WTC11 (cell line): ENCODE measurements at regions not wholly inside any gene's neighbourhood (a gene's known extent, or its start where the extent isn't known, plus 50 kb on each side); places are given as distances from the start of the nearest gene placed in this dataset.

ENCODE experiments used
- FOXP1 ChIP-seq: sonication (generic); formaldehyde crosslinking; IDR thresholded peaks from 2 replicates; pipeline ENCODE4 v1.8.0; 2022; ENCODE audit warnings: missing genetic modification reagents, mild to moderate bottlenecking, moderate library complexity, borderline replicate concordance
- RELA ChIP-seq: sonication (generic); formaldehyde crosslinking; IDR thresholded peaks from 2 replicates; pipeline ENCODE4 v1.8.1; 2022; ENCODE audit warnings: missing genetic modification reagents, mild to moderate bottlenecking, borderline replicate concordance
- ZNF512 ChIP-seq: sonication (generic); formaldehyde crosslinking; IDR thresholded peaks from 2 replicates; pipeline ENCODE4 v1.8.1; 2022; ENCODE audit warnings: missing genetic modification reagents, borderline replicate concordance
- TF ChIP-seq, protein P1 (sequence below): fragments of 200-600 bp; IDR thresholded peaks from 2 replicates; pipeline ENCODE4 v1.8.0; 2022; ENCODE audit warnings: antibody characterized with exemption
- TF ChIP-seq, protein P2 (sequence below): sonication (generic); formaldehyde crosslinking; IDR thresholded peaks from 2 replicates; pipeline ENCODE4 v1.8.0; 2022; ENCODE audit warnings: mild to moderate bottlenecking, missing genetic modification reagents
- TF ChIP-seq, protein P3 (sequence below): sonication (generic); formaldehyde crosslinking; IDR thresholded peaks from 2 replicates; pipeline ENCODE4 v1.8.0; 2023; ENCODE audit warnings: mild to moderate bottlenecking, missing genetic modification reagents

- TF ChIP-seq ZNF512 (CRISPR knock-in tag) (no peak), RELA (CRISPR knock-in tag) (no peak), FOXP1 (no peak)
- TF ChIP-seq, protein P1, sequence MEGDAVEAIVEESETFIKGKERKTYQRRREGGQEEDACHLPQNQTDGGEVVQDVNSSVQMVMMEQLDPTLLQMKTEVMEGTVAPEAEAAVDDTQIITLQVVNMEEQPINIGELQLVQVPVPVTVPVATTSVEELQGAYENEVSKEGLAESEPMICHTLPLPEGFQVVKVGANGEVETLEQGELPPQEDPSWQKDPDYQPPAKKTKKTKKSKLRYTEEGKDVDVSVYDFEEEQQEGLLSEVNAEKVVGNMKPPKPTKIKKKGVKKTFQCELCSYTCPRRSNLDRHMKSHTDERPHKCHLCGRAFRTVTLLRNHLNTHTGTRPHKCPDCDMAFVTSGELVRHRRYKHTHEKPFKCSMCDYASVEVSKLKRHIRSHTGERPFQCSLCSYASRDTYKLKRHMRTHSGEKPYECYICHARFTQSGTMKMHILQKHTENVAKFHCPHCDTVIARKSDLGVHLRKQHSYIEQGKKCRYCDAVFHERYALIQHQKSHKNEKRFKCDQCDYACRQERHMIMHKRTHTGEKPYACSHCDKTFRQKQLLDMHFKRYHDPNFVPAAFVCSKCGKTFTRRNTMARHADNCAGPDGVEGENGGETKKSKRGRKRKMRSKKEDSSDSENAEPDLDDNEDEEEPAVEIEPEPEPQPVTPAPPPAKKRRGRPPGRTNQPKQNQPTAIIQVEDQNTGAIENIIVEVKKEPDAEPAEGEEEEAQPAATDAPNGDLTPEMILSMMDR = no peak
- TF ChIP-seq, protein P2, sequence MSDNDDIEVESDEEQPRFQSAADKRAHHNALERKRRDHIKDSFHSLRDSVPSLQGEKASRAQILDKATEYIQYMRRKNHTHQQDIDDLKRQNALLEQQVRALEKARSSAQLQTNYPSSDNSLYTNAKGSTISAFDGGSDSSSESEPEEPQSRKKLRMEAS (CRISPR knock-in tag) = no peak
- TF ChIP-seq, protein P3, sequence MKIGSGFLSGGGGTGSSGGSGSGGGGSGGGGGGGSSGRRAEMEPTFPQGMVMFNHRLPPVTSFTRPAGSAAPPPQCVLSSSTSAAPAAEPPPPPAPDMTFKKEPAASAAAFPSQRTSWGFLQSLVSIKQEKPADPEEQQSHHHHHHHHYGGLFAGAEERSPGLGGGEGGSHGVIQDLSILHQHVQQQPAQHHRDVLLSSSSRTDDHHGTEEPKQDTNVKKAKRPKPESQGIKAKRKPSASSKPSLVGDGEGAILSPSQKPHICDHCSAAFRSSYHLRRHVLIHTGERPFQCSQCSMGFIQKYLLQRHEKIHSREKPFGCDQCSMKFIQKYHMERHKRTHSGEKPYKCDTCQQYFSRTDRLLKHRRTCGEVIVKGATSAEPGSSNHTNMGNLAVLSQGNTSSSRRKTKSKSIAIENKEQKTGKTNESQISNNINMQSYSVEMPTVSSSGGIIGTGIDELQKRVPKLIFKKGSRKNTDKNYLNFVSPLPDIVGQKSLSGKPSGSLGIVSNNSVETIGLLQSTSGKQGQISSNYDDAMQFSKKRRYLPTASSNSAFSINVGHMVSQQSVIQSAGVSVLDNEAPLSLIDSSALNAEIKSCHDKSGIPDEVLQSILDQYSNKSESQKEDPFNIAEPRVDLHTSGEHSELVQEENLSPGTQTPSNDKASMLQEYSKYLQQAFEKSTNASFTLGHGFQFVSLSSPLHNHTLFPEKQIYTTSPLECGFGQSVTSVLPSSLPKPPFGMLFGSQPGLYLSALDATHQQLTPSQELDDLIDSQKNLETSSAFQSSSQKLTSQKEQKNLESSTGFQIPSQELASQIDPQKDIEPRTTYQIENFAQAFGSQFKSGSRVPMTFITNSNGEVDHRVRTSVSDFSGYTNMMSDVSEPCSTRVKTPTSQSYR (CRISPR knock-in tag) = no peak
These were observed 226.4 kb downstream of the ADAMTS15 start for GRCh38 chr11:130674686-130675308.
